HEK293 (cell line): ENCODE measurements at regions not wholly inside any gene's neighbourhood (a gene's known extent, or its start where the extent isn't known, plus 50 kb on each side); places are given as distances from the start of the nearest gene placed in this dataset.

Source experiments
- FEZF1 ChIP-seq: fragments of 450-650 bp; formaldehyde crosslinking; IDR thresholded peaks from 2 replicates; pipeline ENCODE4 v1.5.1; 2016; ENCODE audit warnings: missing biosample characterization, missing genetic modification characterization
- HOXA7 ChIP-seq: sonication (generic); formaldehyde crosslinking; IDR thresholded peaks from 2 replicates; pipeline ENCODE4 v1.8.1; 2022; ENCODE audit warnings: missing genetic modification reagents, borderline replicate concordance
- OSR2 ChIP-seq: fragments of 450-650 bp; formaldehyde crosslinking; IDR thresholded peaks from 2 replicates; pipeline ENCODE4 v1.5.1; 2016; ENCODE audit warnings: missing biosample characterization, missing genetic modification characterization
- PRDM2 ChIP-seq: fragments of 450-650 bp; formaldehyde crosslinking; IDR thresholded peaks from 2 replicates; pipeline ENCODE4 v1.5.1; 2016; ENCODE audit warnings: missing biosample characterization, missing genetic modification characterization, borderline replicate concordance
- SALL2 ChIP-seq: fragments of 450-650 bp; formaldehyde crosslinking; IDR thresholded peaks from 2 replicates; pipeline ENCODE4 v1.5.0; 2017; ENCODE audit warnings: missing biosample characterization, mild to moderate bottlenecking, missing genetic modification characterization, borderline replicate concordance
- SP3 ChIP-seq: fragments of 450-650 bp; formaldehyde crosslinking; IDR thresholded peaks from 2 replicates; pipeline ENCODE4 v1.5.1; 2016; ENCODE audit warnings: missing biosample characterization, missing genetic modification characterization
- TRIM28 ChIP-seq: IDR thresholded peaks from 2 replicates; pipeline ENCODE4 v1.6.1; 2011; ENCODE audit warnings: low read length, control low read depth, borderline replicate concordance
- ZBTB49 ChIP-seq: fragments of 450-650 bp; formaldehyde crosslinking; IDR thresholded peaks from 2 replicates; pipeline ENCODE4 v1.5.1; 2016; ENCODE audit warnings: missing biosample characterization, missing genetic modification characterization, low read depth
- ZFP41 ChIP-seq: fragments of 450-650 bp; formaldehyde crosslinking; IDR thresholded peaks from 2 replicates; pipeline ENCODE4 v1.5.1; 2016; ENCODE audit warnings: missing biosample characterization, missing genetic modification characterization, borderline replicate concordance
- ZIC2 ChIP-seq: fragments of 450-650 bp; formaldehyde crosslinking; IDR thresholded peaks from 2 replicates; pipeline ENCODE4 v1.5.1; 2016; ENCODE audit warnings: missing biosample characterization, missing genetic modification characterization
- ZNF114 ChIP-seq: fragments of 450-650 bp; formaldehyde crosslinking; IDR thresholded peaks from 2 replicates; pipeline ENCODE4 v1.5.0; 2017; ENCODE audit warnings: missing biosample characterization, missing genetic modification characterization
- ZNF138 ChIP-seq: fragments of 450-650 bp; formaldehyde crosslinking; IDR thresholded peaks from 2 replicates; pipeline ENCODE4 v1.5.1; 2016; ENCODE audit warnings: missing biosample characterization, missing genetic modification characterization, borderline replicate concordance
- ZNF146 ChIP-seq: fragments of 450-650 bp; formaldehyde crosslinking; IDR thresholded peaks from 2 replicates; pipeline ENCODE4 v1.5.1; 2016; ENCODE audit warnings: missing biosample characterization, missing genetic modification characterization
- ZNF239 ChIP-seq: fragments of 450-650 bp; formaldehyde crosslinking; IDR thresholded peaks from 2 replicates; pipeline ENCODE4 v1.5.1; 2016; ENCODE audit warnings: missing biosample characterization, missing genetic modification characterization
- ZNF24 ChIP-seq: fragments of 450-650 bp; formaldehyde crosslinking; IDR thresholded peaks from 2 replicates; pipeline ENCODE4 v1.5.1; 2016; ENCODE audit warnings: missing biosample characterization, missing genetic modification characterization
- ZNF350 ChIP-seq: fragments of 450-650 bp; formaldehyde crosslinking; IDR thresholded peaks from 2 replicates; pipeline ENCODE4 v1.5.0; 2017; ENCODE audit warnings: missing biosample characterization, mild to moderate bottlenecking, missing genetic modification characterization
- ZNF423 ChIP-seq: fragments of 450-650 bp; formaldehyde crosslinking; IDR thresholded peaks from 2 replicates; pipeline ENCODE4 v1.5.1; 2016; ENCODE audit warnings: missing biosample characterization, missing genetic modification characterization
- ZNF426 ChIP-seq: fragments of 450-650 bp; formaldehyde crosslinking; IDR thresholded peaks from 2 replicates; pipeline ENCODE4 v1.5.1; 2017; ENCODE audit warnings: missing biosample characterization, missing genetic modification characterization, mild to moderate bottlenecking, inconsistent platforms, moderate library complexity
- ZNF48 ChIP-seq: fragments of 450-650 bp; formaldehyde crosslinking; IDR thresholded peaks from 2 replicates; pipeline ENCODE4 v1.5.1; 2016; ENCODE audit warnings: missing biosample characterization, missing genetic modification characterization
- ZNF585B ChIP-seq: fragments of 450-650 bp; formaldehyde crosslinking; IDR thresholded peaks from 2 replicates; pipeline ENCODE4 v1.5.1; 2016; ENCODE audit warnings: missing biosample characterization, missing genetic modification characterization
- ZNF624 ChIP-seq: fragments of 450-650 bp; formaldehyde crosslinking; IDR thresholded peaks from 2 replicates; pipeline ENCODE4 v1.5.1; 2017; ENCODE audit warnings: missing biosample characterization, missing genetic modification characterization
- ZNF626 ChIP-seq: fragments of 450-650 bp; sonication (Bioruptor Pico); formaldehyde crosslinking; IDR thresholded peaks from 2 replicates; pipeline ENCODE4 v1.5.1; 2018; ENCODE audit warnings: missing biosample characterization, missing genetic modification characterization, inconsistent platforms
- ZNF664 ChIP-seq: fragments of 450-650 bp; formaldehyde crosslinking; IDR thresholded peaks from 2 replicates; pipeline ENCODE4 v1.5.1; 2016; ENCODE audit warnings: missing biosample characterization, missing genetic modification characterization
- ZNF747 ChIP-seq: fragments of 450-650 bp; formaldehyde crosslinking; IDR thresholded peaks from 2 replicates; pipeline ENCODE4 v1.5.1; 2016; ENCODE audit warnings: missing biosample characterization, missing genetic modification characterization
- ZNF843 ChIP-seq: fragments of 450-650 bp; formaldehyde crosslinking; IDR thresholded peaks from 2 replicates; pipeline ENCODE4 v1.5.1; 2016; ENCODE audit warnings: missing biosample characterization, missing genetic modification characterization
- TF ChIP-seq, protein P1 (sequence below): fragments of 450-650 bp; formaldehyde crosslinking; IDR thresholded peaks from 2 replicates; pipeline ENCODE4 v1.5.1; 2016; ENCODE audit warnings: missing biosample characterization, missing genetic modification characterization
- TF ChIP-seq, protein P2 (sequence below): sonication (generic); formaldehyde crosslinking; IDR thresholded peaks from 2 replicates; pipeline ENCODE4 v1.8.1; 2022; ENCODE audit warnings: mild to moderate bottlenecking, moderate library complexity, missing genetic modification reagents

GRCh38 chr10:121322046-121322445, 276.2 kb downstream of the FGFR2 start (continued):
- TF ChIP-seq ZBTB49 (tag by site-specific recombination): no peak
- TF ChIP-seq ZNF585B (tag by site-specific recombination): no peak
- no peak for TF ChIP-seq ZNF114
- TF ChIP-seq ZNF350 (tag by site-specific recombination): no peak
- TF ChIP-seq ZNF626 (tag by site-specific recombination): no peak
- TF ChIP-seq SALL2 (tag by site-specific recombination): no peak
- peak; percentile 73 for TF ChIP-seq ZNF24 (tag by site-specific recombination)
- TF ChIP-seq PRDM2 (tag by site-specific recombination): no peak
- TF ChIP-seq, protein P1, sequence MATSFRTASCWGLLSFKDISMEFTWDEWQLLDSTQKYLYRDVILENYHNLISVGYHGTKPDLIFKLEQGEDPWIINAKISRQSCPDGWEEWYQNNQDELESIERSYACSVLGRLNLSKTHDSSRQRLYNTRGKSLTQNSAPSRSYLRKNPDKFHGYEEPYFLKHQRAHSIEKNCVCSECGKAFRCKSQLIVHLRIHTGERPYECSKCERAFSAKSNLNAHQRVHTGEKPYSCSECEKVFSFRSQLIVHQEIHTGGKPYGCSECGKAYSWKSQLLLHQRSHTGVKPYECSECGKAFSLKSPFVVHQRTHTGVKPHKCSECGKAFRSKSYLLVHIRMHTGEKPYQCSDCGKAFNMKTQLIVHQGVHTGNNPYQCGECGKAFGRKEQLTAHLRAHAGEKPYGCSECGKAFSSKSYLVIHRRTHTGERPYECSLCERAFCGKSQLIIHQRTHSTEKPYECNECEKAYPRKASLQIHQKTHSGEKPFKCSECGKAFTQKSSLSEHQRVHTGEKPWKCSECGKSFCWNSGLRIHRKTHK (tag by site-specific recombination): no peak
- TF ChIP-seq ZIC2 (tag by site-specific recombination): peak; percentile 91
- TF ChIP-seq ZNF747 (tag by site-specific recombination): no peak
- no peak for TF ChIP-seq SP3 (tag by site-specific recombination)
- no peak for TF ChIP-seq ZNF138
- TF ChIP-seq, protein P2, sequence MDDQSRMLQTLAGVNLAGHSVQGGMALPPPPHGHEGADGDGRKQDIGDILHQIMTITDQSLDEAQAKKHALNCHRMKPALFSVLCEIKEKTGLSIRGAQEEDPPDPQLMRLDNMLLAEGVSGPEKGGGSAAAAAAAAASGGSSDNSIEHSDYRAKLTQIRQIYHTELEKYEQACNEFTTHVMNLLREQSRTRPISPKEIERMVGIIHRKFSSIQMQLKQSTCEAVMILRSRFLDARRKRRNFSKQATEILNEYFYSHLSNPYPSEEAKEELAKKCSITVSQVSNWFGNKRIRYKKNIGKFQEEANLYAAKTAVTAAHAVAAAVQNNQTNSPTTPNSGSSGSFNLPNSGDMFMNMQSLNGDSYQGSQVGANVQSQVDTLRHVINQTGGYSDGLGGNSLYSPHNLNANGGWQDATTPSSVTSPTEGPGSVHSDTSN (CRISPR knock-in tag): no peak
- TF ChIP-seq HOXA7: no peak
- TF ChIP-seq ZNF624 (tag by site-specific recombination): no peak
- no peak for TF ChIP-seq ZNF664 (tag by site-specific recombination)
- TF ChIP-seq ZNF843: peak; percentile 65
- peak; percentile 70 for TF ChIP-seq FEZF1 (tag by site-specific recombination)
- peak; percentile 86 for TF ChIP-seq OSR2 (tag by site-specific recombination)
- TF ChIP-seq ZNF146 (tag by site-specific recombination): no peak
- TF ChIP-seq TRIM28: no peak
- no peak for TF ChIP-seq ZNF48 (tag by site-specific recombination)
- peak; percentile 83 for TF ChIP-seq ZNF423
- no peak for TF ChIP-seq ZFP41 (tag by site-specific recombination)
- no peak for TF ChIP-seq ZNF426 (tag by site-specific recombination)
- no peak for TF ChIP-seq ZNF239
